Natural killer cell (primary cell): ENCODE measurements at regions not wholly inside any gene's neighbourhood (a gene's known extent, or its start where the extent isn't known, plus 50 kb on each side); places are given as distances from the start of the nearest gene placed in this dataset.

ENCODE experiments used
- ATAC-seq, 3 donors: fragments of 150-1000 bp in 2 of 3; fragments of 200-7000 bp in 1 of 3; cut with Tn5 transposase; 1 replicate in 1 of 3; 2 replicates in 2 of 3; pipeline ENCODE4 v1.10.0; 2021; ENCODE audit warnings: mild to moderate bottlenecking in 2 of 3, moderate library complexity in 2 of 3
- DNase-seq, 2 donors: peaks; one replicate each; pipeline versions ENCODE4 v3.0.0 to v3.0.0-alpha.2; 2013 to 2021; ENCODE audit warnings: mixed read lengths in 1 of 2
- H3K27ac ChIP-seq: one replicate; pipeline ENCODE4 v1.5.1; 2013; ENCODE audit warnings: mild to moderate bottlenecking, low read length
- H3K27me3 ChIP-seq: one replicate; pipeline ENCODE4 v1.6.1; 2013; ENCODE audit warnings: low read length; ENCODE audit not compliant: control insufficient read depth, insufficient read depth
- H3K36me3 ChIP-seq: one replicate; pipeline ENCODE4 v1.6.1; 2013; ENCODE audit warnings: low read length; ENCODE audit not compliant: control insufficient read depth, insufficient read depth
- H3K4me1 ChIP-seq: one replicate; pipeline ENCODE4 v1.6.1; 2013; ENCODE audit warnings: low read length; ENCODE audit not compliant: control insufficient read depth, insufficient read depth
- H3K4me3 ChIP-seq: one replicate; pipeline ENCODE4 v1.5.1; 2013; ENCODE audit warnings: low read length
- H3K9me3 ChIP-seq: one replicate; pipeline ENCODE4 v1.6.1; 2013; ENCODE audit warnings: low read length; ENCODE audit not compliant: control insufficient read depth, insufficient read depth
- H3K27ac Mint-ChIP-seq, 2 donors: one replicate each; pipeline ENCODE4 v1.8.0; 2022; ENCODE audit warnings: mild to moderate bottlenecking in 2 of 2, mixed read lengths in 2 of 2, moderate library complexity in 1 of 2
- H3K27me3 Mint-ChIP-seq, 2 donors: one replicate each; pipeline ENCODE4 v1.8.0; 2022; ENCODE audit warnings: low read depth in 2 of 2, mixed read lengths in 2 of 2
- H3K36me3 Mint-ChIP-seq: one replicate; pipeline ENCODE4 v1.8.0; 2022; ENCODE audit warnings: mixed read lengths
- H3K4me1 Mint-ChIP-seq, 2 donors: one replicate each; pipeline ENCODE4 v1.8.0; 2022; ENCODE audit warnings: mixed read lengths in 2 of 2
- H3K4me3 Mint-ChIP-seq: one replicate; pipeline ENCODE4 v1.8.0; 2022; ENCODE audit warnings: mild to moderate bottlenecking, moderate library complexity, mixed read lengths
- H3K9me3 Mint-ChIP-seq, 2 donors: one replicate each; pipeline ENCODE4 v1.8.0; 2022; ENCODE audit warnings: mixed read lengths in 2 of 2
- CTCF ChIP-seq: fragments of 200-600 bp; IDR thresholded peaks from one replicate; pipeline ENCODE4 v1.8.0; 2022; ENCODE audit warnings: antibody characterized with exemption
- WGBS: methylation state at CpG from one replicate; pipeline ENCODE4 v1.1.7; 2013; ENCODE audit warnings: missing lambda C conversion rate; ENCODE audit not compliant: insufficient coverage; 5-methylcytosine and 5-hydroxymethylcytosine counted together
- intact Hi-C: fragments of 100-400 bp; cut with micrococcal nuclease; formaldehyde crosslinking; loops from one replicate; pipeline ENCODE4 v1.14.2; 2022

- H3K9me3 ChIP-seq, result no peaks in the 10 kb centered on the region
- Mint-ChIP-seq H3K4me3 (no peak overlapping the region), H3K36me3 (no peaks in the 10 kb centered on the region), H3K27me3 (peaks cover 0 to 14% of the 10 kb centered on the region in 2 donors), H3K9me3 (no peaks in the 10 kb centered on the region), H3K27ac (no peak overlapping the region), H3K4me1 (no peaks in the 10 kb centered on the region)
- H3K4me1 ChIP-seq, result no peaks in the 10 kb centered on the region
- DNase-seq, result no peak
- no peaks in the 10 kb centered on the region for H3K27me3 ChIP-seq
- no peak for TF ChIP-seq CTCF
- no peaks in the 10 kb centered on the region for H3K36me3 ChIP-seq
- ATAC-seq, result no peak
- H3K4me3 ChIP-seq, result no peak overlapping the region
- H3K27ac ChIP-seq, result no peak overlapping the region
- intact Hi-C loops, result no loop called here
- WGBS, result 72% methylated on average over 8 of the region's 8 CpGs
These were observed 79.5 kb upstream of the PRSS58 start for GRCh38 chr7:142337054-142338001.

- H3K9me3 Mint-ChIP-seq, result no peaks in the 10 kb centered on the region
- H3K27ac ChIP-seq, result no peak overlapping the region
- no peak for DNase-seq
- no peak overlapping the region for H3K4me3 Mint-ChIP-seq
- no peaks in the 10 kb centered on the region for H3K4me1 ChIP-seq
- H3K36me3 Mint-ChIP-seq, result no peaks in the 10 kb centered on the region
- H3K4me1 Mint-ChIP-seq, result no peaks in the 10 kb centered on the region
- H3K27ac Mint-ChIP-seq, result no peak overlapping the region
- ATAC-seq, result no peak
- H3K9me3 ChIP-seq, result no peaks in the 10 kb centered on the region
- no peak overlapping the region for H3K4me3 ChIP-seq
- intact Hi-C loops, result no loop called here
- H3K36me3 ChIP-seq, result no peaks in the 10 kb centered on the region
- H3K27me3 Mint-ChIP-seq, result peaks cover 14 to 18% of the 10 kb centered on the region in 2 donors
- no peak for TF ChIP-seq CTCF
- WGBS, result 95% methylated on average over 1 of the region's 1 CpG
- peaks cover 2% of the 10 kb centered on the region for H3K27me3 ChIP-seq
These were observed 76.9 kb upstream of the PRSS58 start for GRCh38 chr7:142334806-142335205.

GRCh38 chr7:142334236-142334635 is 76.4 kb upstream of the PRSS58 start:
- Histone ChIP-seq H3K4me3 (no peak overlapping the region), H3K9me3 (no peaks in the 10 kb centered on the region), H3K27ac (no peak overlapping the region), H3K27me3 (peaks cover 2% of the 10 kb centered on the region), H3K36me3 (no peaks in the 10 kb centered on the region), H3K4me1 (no peaks in the 10 kb centered on the region)
- H3K27me3 Mint-ChIP-seq, result peaks cover 15 to 17% of the 10 kb centered on the region in 2 donors
- no peaks in the 10 kb centered on the region for H3K4me1 Mint-ChIP-seq
- no peak overlapping the region for H3K4me3 Mint-ChIP-seq
- WGBS, result 80% methylated on average over 1 of the region's 2 CpGs
- H3K36me3 Mint-ChIP-seq, result no peaks in the 10 kb centered on the region
- ATAC-seq (no peak), DNase-seq (no peak)
- H3K9me3 Mint-ChIP-seq, result no peaks in the 10 kb centered on the region
- no peak for TF ChIP-seq CTCF
- intact Hi-C loops, result no loop called here
- no peak overlapping the region for H3K27ac Mint-ChIP-seq

GRCh38 chr7:142332421-142332820 is 74.6 kb upstream of the PRSS58 start:
- Mint-ChIP-seq H3K36me3 (no peaks in the 10 kb centered on the region), H3K27me3 (peaks cover 21 to 22% of the 10 kb centered on the region in 2 donors)
- no peak for ATAC-seq

More at GRCh38 chr7:142332421-142332820, 74.6 kb upstream of the PRSS58 start:
- DNase-seq, result no peak
- intact Hi-C loops, result no loop called here
- no peaks in the 10 kb centered on the region for H3K4me1 Mint-ChIP-seq
- no peaks in the 10 kb centered on the region for H3K9me3 Mint-ChIP-seq
- Histone ChIP-seq H3K27ac (no peak overlapping the region), H3K36me3 (no peaks in the 10 kb centered on the region), H3K4me1 (no peaks in the 10 kb centered on the region), H3K27me3 (peaks cover 2% of the 10 kb centered on the region), H3K9me3 (no peaks in the 10 kb centered on the region), H3K4me3 (no peak overlapping the region)
- whole genome bisulfite sequencing, result 93% methylated on average over 5 of the region's 6 CpGs
- no peak overlapping the region for H3K27ac Mint-ChIP-seq
- no peak overlapping the region for H3K4me3 Mint-ChIP-seq
- TF ChIP-seq CTCF, result no peak
